ENCODE measurements at regions not wholly inside any gene's neighbourhood (a gene's known extent, or its start where the extent isn't known, plus 50 kb on each side); places are given as distances from the start of the nearest gene placed in this dataset.

DNA sequence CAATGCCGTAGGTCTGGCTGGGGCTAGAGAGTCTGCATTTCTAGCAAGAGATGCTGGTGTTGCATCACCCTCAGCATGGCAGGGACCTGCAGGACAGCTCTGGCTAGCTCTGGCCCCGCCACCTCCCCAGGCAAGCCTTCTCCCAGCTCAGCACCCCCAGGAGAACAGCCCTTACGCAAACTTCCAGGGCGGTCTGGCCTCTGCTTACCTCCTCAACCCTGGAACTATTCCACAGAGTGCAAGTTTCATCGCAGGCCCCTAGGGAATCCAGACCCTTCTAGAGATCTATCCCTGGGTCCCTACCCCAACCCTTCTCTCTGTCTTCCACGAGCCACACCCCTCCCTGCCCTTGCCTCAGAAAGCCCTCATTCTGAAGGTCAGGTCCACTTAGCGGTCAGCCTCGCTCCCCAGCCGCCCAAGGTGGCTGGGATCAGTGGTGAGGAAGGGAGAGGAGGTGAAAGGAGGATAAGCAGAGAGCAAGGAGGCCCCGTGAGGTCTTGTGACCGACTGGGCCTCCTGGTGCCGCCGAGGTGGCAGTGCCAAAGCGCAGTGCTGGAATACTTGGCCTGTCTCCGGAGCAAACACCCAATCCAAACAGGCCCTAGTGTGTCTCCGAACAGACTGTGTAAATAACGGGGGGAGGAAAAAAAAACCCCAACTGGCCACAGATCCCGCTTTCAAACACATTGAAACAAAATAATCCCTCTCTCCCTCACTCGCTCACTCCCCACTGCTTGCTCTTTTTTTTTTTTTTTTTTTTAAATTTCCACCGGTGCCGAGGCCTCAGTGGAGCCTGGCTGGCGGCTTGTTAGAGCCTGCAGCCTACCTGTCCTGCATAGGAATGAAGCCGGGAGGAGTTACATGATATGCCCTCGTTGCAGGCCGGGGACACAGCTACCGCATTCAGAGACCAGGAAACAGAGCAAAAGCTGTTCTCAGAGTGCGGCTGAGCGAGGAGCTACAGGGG is 380.9 kb downstream of the SOX9 start:
- no peak for DNase-seq (ENCODE audit: low read depth)

DNA sequence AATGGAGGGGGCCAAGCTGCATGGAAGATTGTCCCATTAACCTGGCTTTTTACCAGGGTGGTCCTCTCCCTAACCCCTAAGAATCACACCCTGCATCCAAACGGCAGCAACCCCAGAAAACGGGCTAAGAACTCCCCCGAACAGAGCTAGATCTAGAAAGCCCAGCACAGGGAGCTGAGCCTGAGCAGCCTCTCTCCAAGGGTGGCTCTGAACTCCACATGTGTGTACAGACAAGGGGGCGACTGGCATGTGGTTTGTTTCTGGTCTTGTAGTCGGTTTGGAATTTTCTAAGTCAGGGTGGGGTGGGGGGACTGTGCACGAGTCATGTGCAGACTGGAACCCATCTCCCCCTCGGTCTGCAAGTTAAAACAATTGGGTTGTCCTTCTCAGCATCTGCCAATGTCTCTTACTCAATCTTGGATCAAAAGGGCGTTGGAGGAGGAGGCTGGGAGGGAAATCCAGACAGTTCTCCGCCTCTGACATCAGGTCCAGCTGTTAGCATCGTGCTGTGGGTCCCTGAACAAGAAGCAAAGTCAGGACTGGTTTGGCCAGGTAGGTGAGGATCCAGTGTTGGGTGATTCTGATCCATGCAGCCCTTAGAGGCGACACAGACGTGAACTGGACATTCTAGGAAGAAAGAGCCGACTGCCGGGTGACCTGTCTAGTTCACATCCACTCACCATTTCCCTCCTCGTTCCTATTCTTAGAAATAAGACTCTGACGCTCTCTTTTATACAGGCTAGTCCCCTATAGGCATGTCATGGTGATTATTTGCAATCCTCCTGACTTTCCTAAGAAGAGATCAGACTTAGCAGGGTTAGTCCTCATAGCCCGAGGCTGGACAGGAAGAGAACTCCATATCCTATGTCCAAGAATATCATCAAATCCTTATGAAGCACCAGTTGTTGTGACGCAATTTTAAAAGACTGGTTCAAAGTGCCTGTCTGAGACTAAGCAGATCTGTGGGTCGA is 381.8 kb downstream of the SOX9 start:
- DNase-seq (ENCODE audit: low read depth): peak; percentile 78

DNA sequence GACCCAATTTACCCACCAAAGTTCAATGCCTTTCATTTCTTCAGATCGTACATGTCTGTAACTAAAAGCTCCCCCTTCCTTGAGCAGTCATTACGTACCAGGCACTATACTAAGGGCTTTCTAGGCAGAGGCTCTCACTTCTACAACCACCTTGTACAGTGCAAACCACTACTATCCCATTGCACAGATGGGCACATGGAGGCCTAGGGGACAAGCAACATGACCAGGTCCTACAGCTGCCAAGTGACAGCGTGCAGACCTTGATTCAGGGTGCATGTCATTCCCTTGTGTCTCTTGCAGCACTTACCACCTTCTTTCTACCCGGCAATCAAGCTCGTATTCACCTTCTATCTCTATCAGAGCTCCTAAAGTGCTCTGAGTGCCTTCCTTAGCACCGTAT is 382.7 kb downstream of the SOX9 start:
- DNase-seq (ENCODE audit: low read depth): no peak

DNA sequence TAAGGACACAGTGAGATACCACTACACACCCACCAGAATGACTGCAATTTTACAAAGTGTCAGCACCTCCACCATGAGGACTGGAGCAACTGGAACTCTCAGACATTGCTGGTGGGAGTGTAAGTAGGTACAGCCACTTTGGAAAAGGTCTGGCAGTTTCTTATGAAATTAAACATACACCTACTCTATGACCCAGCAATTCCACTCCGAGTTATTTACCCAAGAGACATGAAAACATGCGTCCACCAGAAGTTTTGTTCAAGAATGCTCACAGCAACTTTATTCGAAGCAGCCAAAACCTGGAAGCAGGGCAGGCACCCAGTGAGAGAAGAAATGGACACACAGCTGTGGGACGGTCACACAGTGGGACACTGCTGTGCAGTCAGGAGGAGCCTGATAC is 384.0 kb downstream of the SOX9 start:
- no peak for DNase-seq (ENCODE audit: low read depth)

DNA sequence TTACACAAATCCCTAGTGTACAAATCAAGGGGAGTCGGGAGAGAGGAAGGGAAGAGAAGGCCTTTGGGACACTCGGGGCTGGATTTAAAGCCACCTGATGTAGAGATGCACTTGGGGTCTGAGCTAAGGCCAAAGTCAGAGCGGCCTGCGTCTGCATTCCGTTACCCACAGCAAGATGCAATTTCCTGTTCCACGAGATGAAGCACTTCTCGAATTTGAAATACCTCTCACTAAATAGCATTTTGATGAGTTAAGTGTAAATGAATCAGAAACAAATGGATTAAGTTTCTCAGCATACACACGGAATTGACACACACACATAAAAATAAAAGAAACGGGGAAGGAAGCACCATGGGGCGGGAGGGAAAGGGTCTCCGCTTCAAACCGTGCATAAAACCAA is 386.0 kb downstream of the SOX9 start:
- no peak for DNase-seq (ENCODE audit: low read depth)

DNA sequence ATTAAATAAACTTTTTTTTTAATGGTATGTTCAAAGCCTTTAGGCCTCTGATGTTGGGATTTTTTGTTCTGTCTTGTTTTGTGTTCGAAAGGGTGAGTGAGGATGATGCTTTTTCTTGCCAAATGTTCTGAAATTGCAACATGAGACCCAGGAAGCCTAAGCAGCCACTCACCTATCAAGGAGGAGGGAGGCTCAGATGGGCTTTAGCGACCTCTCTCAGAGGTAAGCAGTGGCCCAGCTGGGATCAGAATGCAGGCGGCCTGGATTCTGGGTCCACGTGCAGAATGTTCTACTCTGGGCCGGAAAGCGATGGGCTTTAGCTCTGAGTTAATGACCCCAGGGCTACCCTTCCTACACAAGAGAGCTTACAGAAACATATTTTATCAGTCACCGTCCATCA is 386.6 kb downstream of the SOX9 start:
- DNase-seq (ENCODE audit: low read depth): no peak

DNA sequence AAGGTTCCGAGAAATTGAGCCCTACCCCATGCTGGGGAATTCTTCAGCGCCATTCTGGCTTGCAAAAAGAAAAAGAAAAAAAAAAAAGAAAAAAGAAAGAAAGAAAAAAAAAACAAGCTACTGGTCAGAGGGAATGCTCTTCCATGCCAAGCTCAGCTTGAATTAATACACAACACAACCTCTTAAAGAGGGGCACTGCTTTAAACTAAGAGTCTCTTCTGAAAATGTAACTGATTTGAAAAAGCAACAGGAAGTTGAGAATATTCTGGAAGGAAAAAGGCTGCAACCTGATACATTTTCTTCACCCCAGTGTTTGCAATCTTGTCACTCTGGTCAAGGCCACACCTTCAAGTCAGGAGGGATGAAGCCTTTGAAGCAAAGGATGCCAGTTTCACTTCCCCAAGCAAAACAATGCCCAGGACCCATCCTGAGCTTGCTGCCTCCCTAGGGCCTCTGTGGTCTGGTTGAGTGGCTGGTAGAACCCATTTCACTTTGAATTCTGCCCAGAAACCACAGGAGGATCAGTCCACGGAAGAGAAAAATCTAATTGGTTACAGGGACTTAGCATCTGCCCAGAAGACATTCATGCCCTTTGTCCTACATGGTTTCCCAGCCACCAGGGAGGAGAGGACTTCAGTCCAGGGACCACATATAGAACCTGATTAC is 389.7 kb downstream of the SOX9 start:
- peak; percentile 23 for DNase-seq (ENCODE audit: low read depth)

DNA sequence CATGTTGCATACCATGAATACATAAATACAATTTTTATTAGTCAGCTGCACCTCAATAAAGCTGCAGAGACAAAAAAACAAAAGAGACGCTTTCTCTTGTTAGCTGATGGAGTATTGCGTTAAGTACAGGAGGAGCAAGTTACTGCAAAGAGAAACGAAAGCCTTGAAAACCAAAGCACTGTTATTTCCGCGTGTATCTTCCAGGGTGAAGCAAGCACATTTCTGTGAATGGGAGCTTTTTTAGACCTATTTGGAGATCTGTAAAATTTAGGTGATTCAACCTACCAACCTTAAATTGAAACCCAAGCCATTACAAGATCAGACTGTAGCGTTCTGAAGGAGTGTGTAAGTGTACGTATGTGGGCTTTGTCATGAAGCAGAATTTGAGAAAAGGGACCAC is 390.4 kb downstream of the SOX9 start:
- DNase-seq (ENCODE audit: low read depth): no peak

DNA sequence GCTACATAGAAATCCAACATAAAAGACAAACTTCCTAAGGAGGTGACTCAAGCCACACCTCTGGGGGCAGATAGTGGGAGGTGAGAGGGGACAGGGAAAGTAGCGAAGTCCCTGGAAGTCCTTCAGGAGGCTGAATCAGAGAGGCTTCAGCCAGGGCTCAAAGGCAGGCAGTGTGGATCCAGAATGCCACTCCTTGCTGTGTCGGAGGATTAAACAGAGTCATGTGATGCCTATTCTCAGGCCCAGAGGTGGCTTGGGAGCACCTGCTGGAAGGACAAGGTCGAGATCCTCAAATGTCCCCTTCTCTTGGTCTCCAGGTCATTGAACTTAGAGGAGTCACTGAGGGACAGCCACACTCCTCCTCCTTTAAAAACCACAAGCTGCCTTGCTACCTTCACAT is 391.1 kb downstream of the SOX9 start:
- DNase-seq (ENCODE audit: low read depth): no peak

DNA sequence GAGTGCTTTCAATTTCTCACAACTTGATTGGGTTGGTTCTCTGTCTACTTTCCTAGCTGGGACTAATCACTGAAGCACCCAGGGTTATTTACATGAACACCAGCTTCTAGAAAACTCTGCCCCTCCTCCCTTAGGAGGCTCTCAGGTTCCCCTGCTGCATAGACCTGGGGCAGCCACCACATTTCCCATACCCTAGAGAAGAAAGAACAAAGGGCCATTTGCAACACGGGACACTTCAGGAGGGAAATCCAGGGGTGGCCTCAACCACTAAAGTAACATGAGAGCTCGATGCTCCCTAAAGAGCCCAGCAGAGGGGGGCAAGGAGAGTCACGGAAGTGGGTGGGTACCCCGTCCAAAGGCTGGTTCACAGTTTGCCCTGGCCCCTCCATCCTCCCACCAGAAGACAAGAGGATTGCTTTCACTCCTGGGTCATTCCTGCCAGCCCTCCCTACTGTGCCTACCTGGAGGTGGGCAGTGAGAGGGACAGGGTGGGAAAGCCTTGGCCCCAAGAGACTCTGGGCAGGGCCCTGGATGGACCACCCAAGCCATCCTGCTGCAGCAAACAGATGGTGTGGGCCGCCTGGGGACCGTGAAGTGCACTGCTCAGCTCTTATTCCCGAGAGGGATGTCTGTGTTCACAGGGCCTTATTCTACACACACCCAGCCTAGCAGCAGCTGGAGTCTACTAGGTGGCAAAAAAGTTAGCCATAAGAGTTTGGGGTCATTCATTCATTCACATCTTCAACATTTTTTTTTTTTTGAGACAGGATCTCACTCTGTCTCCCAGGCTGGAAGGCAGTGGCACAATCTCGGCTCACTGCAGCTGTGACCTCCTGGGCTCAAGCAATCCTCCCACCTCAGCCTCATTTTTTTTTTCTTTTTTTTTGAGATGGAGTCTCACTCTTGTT is 392.1 kb downstream of the SOX9 start:
- no peak for DNase-seq (ENCODE audit: low read depth)

DNA sequence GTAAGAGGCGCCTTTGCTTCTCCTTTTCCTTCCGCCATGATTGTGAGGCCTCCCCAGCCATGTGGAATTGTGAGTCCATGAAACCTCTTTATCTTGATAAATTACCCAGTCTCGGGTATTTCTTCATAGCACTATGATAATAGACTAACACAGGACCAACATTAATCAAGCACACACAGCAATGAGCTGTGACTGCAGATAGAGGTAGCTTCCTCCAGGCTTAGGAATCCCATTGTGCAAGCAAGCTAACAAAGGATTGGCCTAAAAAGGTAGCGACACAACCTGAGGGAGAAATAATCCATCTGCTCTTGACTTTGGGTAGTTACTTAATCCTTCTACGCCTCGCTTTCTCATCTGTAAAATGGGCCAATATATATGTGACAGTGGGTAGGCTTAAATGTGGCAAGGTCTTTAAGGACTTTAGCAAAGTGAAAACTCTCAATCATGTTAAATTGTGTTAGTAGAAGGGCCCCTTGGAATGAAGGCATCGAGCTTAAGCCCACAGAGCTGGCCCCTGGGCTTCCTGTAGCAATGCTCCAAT is 393.6 kb downstream of the SOX9 start:
- DNase-seq (ENCODE audit: low read depth): no peak

DNA sequence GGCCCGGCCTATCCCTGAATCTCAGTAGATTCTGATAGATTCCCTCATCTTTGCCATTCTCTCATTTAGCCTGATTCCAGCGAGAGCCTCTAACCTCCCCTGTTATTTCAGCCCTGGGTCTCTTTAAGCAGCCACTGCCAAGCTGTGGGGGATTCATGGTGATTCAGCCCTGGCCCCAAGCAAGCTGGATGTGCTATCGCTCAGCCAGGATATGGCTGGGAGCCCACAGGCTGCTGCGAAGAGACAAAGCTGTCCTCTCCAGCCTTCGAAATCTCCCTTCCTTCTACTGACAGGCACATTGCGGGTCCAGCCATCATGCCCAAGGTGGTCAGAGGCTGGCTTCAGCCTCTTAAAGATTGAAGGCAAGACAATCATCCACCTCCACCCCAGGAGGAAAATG is 394.1 kb downstream of the SOX9 start:
- DNase-seq (ENCODE audit: low read depth): peak; percentile 78

DNA sequence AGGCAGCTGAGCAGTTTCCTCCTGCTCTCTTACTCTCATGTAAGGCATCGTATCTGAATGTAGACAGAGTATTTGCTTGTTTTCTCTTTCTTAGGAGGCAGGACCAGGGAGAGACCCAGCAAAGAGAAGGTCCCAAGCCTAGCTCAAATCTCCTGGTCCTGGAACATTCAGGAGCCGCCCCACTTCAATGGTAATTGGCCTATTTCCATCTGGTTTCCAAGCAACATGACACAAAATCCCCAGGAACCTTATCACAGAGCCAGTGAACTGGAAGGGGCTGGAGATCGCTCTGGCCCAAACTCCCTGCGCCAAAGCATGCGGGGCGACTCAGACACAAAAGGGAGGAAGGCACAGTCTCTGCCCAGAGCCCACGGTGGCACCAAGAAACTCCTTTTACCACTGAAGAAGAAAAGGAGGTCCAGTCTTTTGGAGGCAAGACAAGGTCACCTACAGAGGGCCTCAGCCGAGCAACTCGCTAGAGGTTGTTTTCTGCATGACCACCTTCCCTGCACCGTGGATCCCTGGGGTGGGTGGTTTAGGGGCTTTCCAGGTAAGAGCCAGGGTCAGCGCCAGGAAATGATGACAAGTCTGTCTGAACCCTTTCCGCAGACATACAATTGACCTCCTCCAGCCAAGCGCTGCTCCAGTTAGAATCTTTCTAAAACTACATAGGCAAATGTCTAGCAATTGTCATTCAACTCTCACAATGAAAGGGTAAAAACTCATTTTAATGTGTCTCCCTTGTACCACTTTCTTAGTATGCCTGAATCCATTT is 394.7 kb downstream of the SOX9 start:
- DNase-seq (ENCODE audit: low read depth): peak; percentile 46

DNA sequence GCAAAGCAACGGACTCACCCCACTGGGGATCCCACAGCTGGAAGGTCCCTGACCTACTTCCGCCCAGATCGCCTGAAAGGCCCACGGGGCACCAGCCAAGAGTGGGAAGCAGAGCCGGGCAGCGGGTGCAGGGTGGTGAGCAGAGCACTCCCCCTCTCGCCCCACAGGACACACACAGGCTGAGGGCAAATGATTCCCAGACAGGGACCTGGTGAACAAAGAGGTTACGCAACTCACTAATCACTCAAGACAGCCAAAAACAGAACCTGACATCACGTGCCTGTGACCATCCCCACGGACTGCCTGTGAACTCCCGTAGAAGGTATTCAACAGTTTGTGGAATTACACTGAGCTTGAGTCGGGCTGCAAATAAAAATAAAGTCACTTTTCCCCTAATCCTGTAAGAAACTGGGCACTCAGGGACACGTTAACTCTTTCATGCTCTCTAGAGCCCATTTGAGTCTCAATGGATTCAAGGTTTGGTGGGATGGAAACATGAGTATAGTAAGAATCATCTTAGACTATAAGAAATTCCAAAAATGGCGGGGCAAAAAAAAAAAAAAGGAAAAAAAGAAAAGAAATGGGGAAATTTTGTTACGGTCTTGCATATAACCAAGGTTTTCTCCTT is 396.1 kb downstream of the SOX9 start:
- no peak for DNase-seq (ENCODE audit: low read depth)

DNA sequence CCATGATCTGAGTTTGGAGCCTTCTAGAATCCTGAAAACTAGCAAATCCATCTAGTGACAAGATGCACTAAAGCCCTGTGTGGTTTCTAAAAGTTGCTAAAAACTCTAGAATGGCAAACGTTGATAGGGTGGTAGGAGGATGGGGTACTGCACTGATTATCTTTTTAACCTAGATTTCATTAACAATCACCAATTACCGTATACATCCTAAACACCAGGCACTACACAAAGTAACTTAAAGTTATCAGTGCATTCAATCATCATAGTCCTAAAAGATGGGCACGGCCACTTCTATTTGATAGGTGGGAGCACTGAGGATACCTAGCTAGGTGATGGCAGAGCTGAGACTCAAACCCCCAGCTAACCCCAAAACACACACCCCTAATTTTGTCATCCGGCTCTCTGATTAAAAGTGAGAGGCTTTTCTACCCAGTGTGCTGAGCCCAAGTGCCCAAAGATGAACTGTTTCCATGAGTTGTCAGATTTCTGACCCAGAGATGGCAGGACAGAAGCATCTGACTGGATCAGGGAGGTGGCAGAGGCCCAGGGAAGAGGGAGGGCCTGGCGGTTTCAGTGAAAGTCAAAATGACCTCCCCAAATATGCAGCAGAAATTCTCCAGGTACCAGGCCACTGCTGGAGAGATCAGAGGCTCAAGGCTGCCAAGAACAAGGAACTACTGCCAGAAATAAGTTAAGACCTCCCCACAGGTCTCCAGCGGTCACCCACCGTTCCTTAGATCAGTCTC is 396.8 kb downstream of the SOX9 start:
- no peak for DNase-seq (ENCODE audit: low read depth)

DNA sequence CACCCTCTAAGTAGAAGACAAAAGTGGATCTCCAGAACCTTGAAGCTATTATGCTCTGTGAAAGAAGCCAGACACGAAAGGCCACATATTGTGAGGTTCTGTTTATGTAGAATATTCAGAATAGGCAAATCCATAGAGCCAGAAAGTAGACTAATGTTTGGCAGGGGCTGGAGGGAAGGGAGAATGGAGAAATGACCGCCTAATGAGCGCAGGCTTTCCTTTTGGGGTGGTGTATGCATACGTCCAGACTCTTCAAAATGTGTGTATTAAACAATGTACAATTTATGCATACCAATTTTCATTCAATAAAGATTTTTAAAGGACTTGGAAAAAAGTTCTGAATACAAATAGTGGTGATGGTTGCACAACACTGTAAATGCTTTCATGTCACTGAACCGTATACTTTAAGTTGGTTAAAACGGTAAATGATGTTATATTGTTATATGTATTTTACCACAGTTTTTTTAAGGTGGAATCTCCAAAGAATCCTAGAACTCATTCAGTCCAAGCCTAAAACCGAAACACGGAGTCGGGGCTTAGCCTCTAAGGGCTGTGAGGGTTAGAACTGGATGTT is 397.4 kb downstream of the SOX9 start:
- no peak for DNase-seq (ENCODE audit: low read depth)

DNA sequence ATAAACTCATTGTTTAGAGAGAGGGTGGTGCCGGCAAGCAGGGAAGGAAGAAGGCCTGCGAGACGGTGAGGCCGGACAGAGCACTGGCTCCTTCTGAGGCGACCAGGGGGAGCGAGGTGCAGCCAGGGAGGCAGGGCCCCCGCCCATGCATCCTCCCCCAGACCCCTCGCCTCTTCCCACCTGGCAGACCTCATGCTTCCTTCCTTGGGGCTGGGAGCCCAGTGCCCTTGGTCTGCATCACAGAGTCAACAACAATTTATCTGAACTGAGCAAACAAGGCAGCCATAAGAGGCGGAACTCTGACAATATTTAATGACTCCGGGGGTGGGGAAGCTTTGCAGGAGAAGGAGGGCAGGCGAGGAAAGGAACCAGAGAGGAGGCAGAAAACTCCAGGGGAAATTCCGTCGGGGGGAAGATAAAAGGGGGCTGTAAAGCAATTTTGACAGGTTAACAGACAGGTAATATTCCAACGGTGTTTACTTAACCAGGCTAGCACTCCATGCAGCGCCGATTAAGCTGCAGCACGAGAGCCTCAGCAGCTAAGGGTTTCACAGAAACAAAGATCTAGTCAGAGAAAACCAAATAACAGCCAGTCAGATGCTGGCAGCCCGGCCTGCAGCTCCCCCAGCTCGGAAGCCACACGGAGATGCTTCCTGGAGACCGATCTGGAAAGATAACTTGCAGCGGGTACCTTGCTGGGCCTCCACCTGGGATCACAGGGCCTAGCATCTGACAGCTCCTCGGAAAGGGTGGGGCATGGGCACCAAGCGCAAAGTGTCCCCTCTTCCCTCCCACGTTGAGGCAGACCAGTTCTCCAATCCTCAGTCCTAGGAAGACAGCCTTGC is 398.2 kb downstream of the SOX9 start:
- no peak for DNase-seq (ENCODE audit: low read depth)

DNA sequence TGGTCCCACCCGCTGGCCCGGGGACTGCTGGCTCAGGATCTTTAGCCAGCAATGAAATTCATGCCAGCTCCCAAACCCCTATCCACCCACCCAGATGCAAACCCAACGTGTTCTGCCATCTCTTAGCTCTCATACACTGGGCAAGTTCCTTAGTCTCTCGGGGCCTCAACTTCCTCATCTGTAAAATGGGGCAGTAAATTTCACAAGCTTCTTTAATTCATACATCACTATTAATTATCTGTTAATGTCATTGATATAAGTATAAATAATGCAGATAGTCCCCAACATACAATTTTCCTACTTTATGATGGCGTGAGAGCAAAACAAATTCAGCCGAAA is 398.7 kb downstream of the SOX9 start:
- no peak for DNase-seq (ENCODE audit: low read depth)

Measured in EH (cell line).